Smooth muscle cell (in vitro differentiated cells): ENCODE measurements at regions not wholly inside any gene's neighbourhood (a gene's known extent, or its start where the extent isn't known, plus 50 kb on each side); places are given as distances from the start of the nearest gene placed in this dataset.
"Not testable (repeated sequence)": the region's sequence is repeated elsewhere in the genome, so short reads cannot be mapped to it uniquely, and the experiment has no call there.

Source experiments
- DNase-seq: peaks from one replicate; lab custom pipeline; 2025; ENCODE audit not compliant: unreplicated experiment; lab: John Stamatoyannopoulos, UW
- H2AFZ ChIP-seq: fragments of 200-600 bp; sonication (generic); 2 replicates; pipeline ENCODE4 v1.6.0; 2016; ENCODE audit warnings: antibody characterized with exemption, low read depth, mild to moderate bottlenecking
- H3F3A ChIP-seq: fragments of 200-600 bp; sonication (generic); 2 replicates; pipeline ENCODE4 v1.6.0; 2017; ENCODE audit warnings: antibody characterized with exemption, low read depth
- H3K27ac ChIP-seq: fragments of 200-600 bp; sonication (generic); 2 replicates; pipeline ENCODE4 v1.5.1; 2016; ENCODE audit warnings: low read depth, mild to moderate bottlenecking
- H3K27me3 ChIP-seq: fragments of 200-600 bp; sonication (generic); 2 replicates; pipeline ENCODE4 v1.6.1; 2016; ENCODE audit warnings: low read depth, mild to moderate bottlenecking
- H3K36me3 ChIP-seq: fragments of 200-600 bp; sonication (generic); 2 replicates; pipeline ENCODE4 v1.5.1; 2016; ENCODE audit warnings: low read depth
- H3K4me1 ChIP-seq: fragments of 200-600 bp; sonication (generic); 2 replicates; pipeline ENCODE4 v1.5.1; 2016; ENCODE audit warnings: low read depth
- H3K4me2 ChIP-seq: fragments of 200-600 bp; sonication (generic); 2 replicates; pipeline ENCODE4 v1.6.0; 2016; ENCODE audit warnings: mild to moderate bottlenecking
- H3K4me3 ChIP-seq: fragments of 200-600 bp; sonication (generic); 2 replicates; pipeline ENCODE4 v1.5.1; 2016; ENCODE audit warnings: mild to moderate bottlenecking
- H3K79me2 ChIP-seq: fragments of 200-600 bp; sonication (generic); 2 replicates; pipeline ENCODE4 v1.6.0; 2016; ENCODE audit warnings: low read depth, mild to moderate bottlenecking
- H3K9ac ChIP-seq: fragments of 200-600 bp; sonication (generic); 2 replicates; pipeline ENCODE4 v1.6.0; 2016; ENCODE audit warnings: low read depth
- H3K9me3 ChIP-seq: fragments of 200-600 bp; sonication (generic); replicated peaks from 2 replicates; pipeline ENCODE4 v1.5.1; 2016; ENCODE audit warnings: low read depth
- H4K20me1 ChIP-seq: fragments of 200-600 bp; sonication (generic); 2 replicates; pipeline ENCODE4 v1.6.0; 2016; ENCODE audit warnings: low read depth
- WGBS: methylation state at CpG from one replicate; pipeline ENCODE4 v1.1.7; 2016; ENCODE audit warnings: low lambda C conversion rate; 5-methylcytosine and 5-hydroxymethylcytosine counted together
- TF ChIP-seq, protein P1 (sequence below): fragments of 200-600 bp; sonication (generic); IDR thresholded peaks from 2 replicates; pipeline ENCODE4 v1.5.1; 2017; ENCODE audit warnings: borderline replicate concordance, mild to moderate bottlenecking, antibody characterized with exemption; ENCODE audit not compliant: insufficient read depth, poor library complexity, severe bottlenecking

DNA sequence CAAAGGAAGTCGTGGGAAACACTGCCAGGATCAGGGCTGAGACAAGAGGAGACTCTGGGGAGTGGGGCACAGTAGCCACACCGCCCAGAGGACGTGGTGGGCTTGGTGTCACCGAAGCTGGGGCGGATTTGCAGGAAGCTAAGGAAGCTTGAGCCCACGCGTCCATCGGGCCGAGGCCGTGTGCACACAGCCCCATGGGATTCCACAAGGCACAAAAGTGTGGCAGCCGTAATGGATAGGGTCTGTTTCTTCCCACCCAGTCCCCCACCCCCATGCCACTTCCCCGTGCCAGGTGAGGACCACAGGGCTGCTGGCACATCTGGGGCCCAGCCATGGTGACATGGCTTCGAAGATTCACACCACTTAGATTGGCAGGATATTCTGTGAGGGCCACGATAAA lies 153.2 kb upstream of the SPACA7 start:
- WGBS, result 92% methylated on average over 14 of the region's 14 CpGs
- DNase-seq, result no peak
- no peaks in the 10 kb centered on the region for H3K36me3 ChIP-seq
- no peaks in the 10 kb centered on the region for H3K9me3 ChIP-seq
- TF ChIP-seq, protein P1, sequence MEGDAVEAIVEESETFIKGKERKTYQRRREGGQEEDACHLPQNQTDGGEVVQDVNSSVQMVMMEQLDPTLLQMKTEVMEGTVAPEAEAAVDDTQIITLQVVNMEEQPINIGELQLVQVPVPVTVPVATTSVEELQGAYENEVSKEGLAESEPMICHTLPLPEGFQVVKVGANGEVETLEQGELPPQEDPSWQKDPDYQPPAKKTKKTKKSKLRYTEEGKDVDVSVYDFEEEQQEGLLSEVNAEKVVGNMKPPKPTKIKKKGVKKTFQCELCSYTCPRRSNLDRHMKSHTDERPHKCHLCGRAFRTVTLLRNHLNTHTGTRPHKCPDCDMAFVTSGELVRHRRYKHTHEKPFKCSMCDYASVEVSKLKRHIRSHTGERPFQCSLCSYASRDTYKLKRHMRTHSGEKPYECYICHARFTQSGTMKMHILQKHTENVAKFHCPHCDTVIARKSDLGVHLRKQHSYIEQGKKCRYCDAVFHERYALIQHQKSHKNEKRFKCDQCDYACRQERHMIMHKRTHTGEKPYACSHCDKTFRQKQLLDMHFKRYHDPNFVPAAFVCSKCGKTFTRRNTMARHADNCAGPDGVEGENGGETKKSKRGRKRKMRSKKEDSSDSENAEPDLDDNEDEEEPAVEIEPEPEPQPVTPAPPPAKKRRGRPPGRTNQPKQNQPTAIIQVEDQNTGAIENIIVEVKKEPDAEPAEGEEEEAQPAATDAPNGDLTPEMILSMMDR, result no peak
- peaks cover 13% of the 10 kb centered on the region for H3K4me1 ChIP-seq
- no peak overlapping the region for H3K27ac ChIP-seq
- no peak overlapping the region for H3K9ac ChIP-seq
- H3K79me2 ChIP-seq, result no peaks in the 10 kb centered on the region
- H4K20me1 ChIP-seq, result no peaks in the 10 kb centered on the region
- H2AFZ ChIP-seq, result no peak overlapping the region
- no peak overlapping the region for H3K4me3 ChIP-seq
- H3K27me3 ChIP-seq, result peaks cover 18% of the 10 kb centered on the region
- H3F3A ChIP-seq, result no peaks in the 10 kb centered on the region
- no peak overlapping the region for H3K4me2 ChIP-seq

DNA sequence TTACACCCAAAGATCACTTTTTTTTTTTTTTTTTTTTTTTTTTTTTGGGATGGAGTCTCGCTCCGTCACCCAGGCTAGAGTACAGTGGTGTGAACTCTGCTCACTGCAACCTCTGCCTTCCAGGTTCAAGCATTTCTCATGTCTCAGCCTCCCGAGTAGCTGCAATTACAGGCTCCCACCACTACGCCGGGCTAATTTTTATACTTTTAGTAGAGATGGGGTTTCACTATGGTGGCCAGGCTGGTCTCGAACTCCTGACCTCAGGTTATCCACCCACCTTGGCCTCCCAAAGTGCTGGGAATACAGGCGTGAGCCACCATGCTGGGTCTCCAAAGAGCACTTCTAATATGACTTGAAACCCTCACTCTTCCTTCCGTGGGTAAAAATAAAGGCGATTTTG lies 152.2 kb upstream of the SPACA7 start:
- not testable (repeated sequence) for H3F3A ChIP-seq, H3K79me2 ChIP-seq, H3K4me2 ChIP-seq, H3K36me3 ChIP-seq, H3K9me3 ChIP-seq, H3K4me3 ChIP-seq, DNase-seq, H4K20me1 ChIP-seq, H3K27ac ChIP-seq, H2AFZ ChIP-seq, H3K4me1 ChIP-seq, H3K9ac ChIP-seq
- WGBS, result 83% methylated on average over 9 of the region's 9 CpGs
- peaks cover 12% of the 10 kb centered on the region for H3K27me3 ChIP-seq

- no peak overlapping the region for H3K27ac ChIP-seq
- H3K27me3 ChIP-seq, result peaks cover 3% of the 10 kb centered on the region
- H3K79me2 ChIP-seq, result no peaks in the 10 kb centered on the region
- no peak for DNase-seq
- H3K9ac ChIP-seq, result no peak overlapping the region
- no peak overlapping the region for H3K4me3 ChIP-seq
- 83% methylated on average over 12 of the region's 12 CpGs for WGBS
- H3F3A ChIP-seq, result no peaks in the 10 kb centered on the region
- H3K9me3 ChIP-seq, result no peaks in the 10 kb centered on the region
- no peak overlapping the region for H3K4me2 ChIP-seq
- H3K4me1 ChIP-seq, result no peaks in the 10 kb centered on the region
- TF ChIP-seq, protein P1, result no peak
- no peaks in the 10 kb centered on the region for H4K20me1 ChIP-seq
- no peaks in the 10 kb centered on the region for H3K36me3 ChIP-seq
- no peak overlapping the region for H2AFZ ChIP-seq
Measured at GRCh38 chr13:112225429-112226090, 150.6 kb upstream of the SPACA7 start.

GRCh38 chr13:112226320-112227002 lies 149.7 kb upstream of the SPACA7 start:
- Histone ChIP-seq H3K9ac (no peak overlapping the region), H3K36me3 (no peaks in the 10 kb centered on the region), H3K9me3 (no peaks in the 10 kb centered on the region), H3F3A (no peaks in the 10 kb centered on the region), H3K27me3 (peaks cover 9% of the 10 kb centered on the region), H2AFZ (no peak overlapping the region), H3K27ac (no peak overlapping the region), H3K4me1 (no peaks in the 10 kb centered on the region), H3K4me3 (no peak overlapping the region), H3K79me2 (no peaks in the 10 kb centered on the region), H4K20me1 (no peaks in the 10 kb centered on the region), H3K4me2 (no peak overlapping the region)
- TF ChIP-seq, protein P1, result no peak
- no peak for DNase-seq
- 90% methylated on average over 10 of the region's 10 CpGs for WGBS
